GM21576 (cell line): ENCODE measurements at regions not wholly inside any gene's neighbourhood (a gene's known extent, or its start where the extent isn't known, plus 50 kb on each side); places are given as distances from the start of the nearest gene placed in this dataset.
"Not testable (repeated sequence)": the region's sequence is repeated elsewhere in the genome, so short reads cannot be mapped to it uniquely, and the experiment has no call there.

Experiments
- ATAC-seq: cut with Tn5 transposase; IDR thresholded peaks from one replicate; pipeline ENCODE4 v1.9.1; 2021; ENCODE audit warnings: mild to moderate bottlenecking, moderate library complexity; ENCODE audit not compliant: unreplicated experiment

- ATAC-seq = no peak
Measured at GRCh38 chr1:73516451-73516850, 681.5 kb downstream of the LRRIQ3 start.

GRCh38 chr1:73511038-73511437, 686.9 kb downstream of the LRRIQ3 start:
- no peak for ATAC-seq

GRCh38 chr1:73500154-73500553, 697.8 kb downstream of the LRRIQ3 start:
- ATAC-seq = no peak

GRCh38 chr1:73499671-73500070, 698.3 kb downstream of the LRRIQ3 start:
- ATAC-seq = no peak

GRCh38 chr1:73491621-73492020, 706.4 kb downstream of the LRRIQ3 start:
- ATAC-seq = no peak

- ATAC-seq = no peak
Measured at GRCh38 chr1:73475316-73475870, 722.6 kb downstream of the LRRIQ3 start.

- ATAC-seq = no peak
Measured at GRCh38 chr1:73472810-73473209, 725.2 kb downstream of the LRRIQ3 start.

- no peak for ATAC-seq
Measured at GRCh38 chr1:73467731-73468130, 730.2 kb downstream of the LRRIQ3 start.

- no peak for ATAC-seq
Measured at GRCh38 chr1:73463873-73464272, 734.1 kb downstream of the LRRIQ3 start.

- ATAC-seq = no peak
Measured at GRCh38 chr1:73452522-73452921, 745.5 kb downstream of the LRRIQ3 start.

- ATAC-seq = not testable (repeated sequence)
Measured at GRCh38 chr1:73450668-73451067, 747.3 kb downstream of the LRRIQ3 start.

GRCh38 chr1:73411479-73411878, 786.5 kb downstream of the LRRIQ3 start:
- no peak for ATAC-seq

GRCh38 chr1:73401666-73402065, 796.3 kb downstream of the LRRIQ3 start:
- ATAC-seq = no peak

- no peak for ATAC-seq
Measured at GRCh38 chr1:73382966-73383365, 815.0 kb downstream of the LRRIQ3 start.

- no peak for ATAC-seq
Measured at GRCh38 chr1:73366734-73367413, 831.1 kb downstream of the LRRIQ3 start.

- no peak for ATAC-seq
Measured at GRCh38 chr1:73359001-73359400, 839.0 kb downstream of the LRRIQ3 start.

- no peak for ATAC-seq
Measured at GRCh38 chr1:73356485-73356884, 841.5 kb downstream of the LRRIQ3 start.

- ATAC-seq = no peak
Measured at GRCh38 chr1:73343947-73344346, 854.0 kb downstream of the LRRIQ3 start.

GRCh38 chr1:73333847-73334503, 864.0 kb downstream of the LRRIQ3 start:
- no peak for ATAC-seq

- no peak for ATAC-seq
Measured at GRCh38 chr1:73331726-73332125, 866.2 kb downstream of the LRRIQ3 start.

GRCh38 chr1:73327998-73328397, 870.0 kb downstream of the LRRIQ3 start:
- ATAC-seq = no peak

- ATAC-seq = no peak
Measured at GRCh38 chr1:73327180-73327793, 870.7 kb downstream of the LRRIQ3 start.
